GM18951 (cell line): ENCODE measurements at regions not wholly inside any gene's neighbourhood (a gene's known extent, or its start where the extent isn't known, plus 50 kb on each side); places are given as distances from the start of the nearest gene placed in this dataset.

ENCODE experiments used
- POLR2A ChIP-seq: IDR thresholded peaks from 4 replicates; pipeline ENCODE4 v1.6.1; 2011; ENCODE audit warnings: mild to moderate bottlenecking; ENCODE audit not compliant: insufficient read length, insufficient read depth; ENCODE audit errors: extremely low read depth
- in situ Hi-C: fragments of 300-500 bp; cut with MboI; formaldehyde crosslinking; loops from one replicate; pipeline ENCODE4 v1.12.0; 2022; ENCODE audit warnings: low sequenced_read_pairs, mixed read lengths, inconsistent platforms; ENCODE audit not compliant: unreplicated experiment

- in situ Hi-C loops, result loop anchor here (25.0 kb wide), 1 partner anchor 383 kb away; no protein-coding TSS in a partner anchor
- no peak for TF ChIP-seq POLR2A
Measured at GRCh38 chr15:91695799-91696198, 157.7 kb upstream of the SLCO3A1 start.

GRCh38 chr15:91696981-91697380, 156.5 kb upstream of the SLCO3A1 start:
- TF ChIP-seq POLR2A, result no peak
- in situ Hi-C loops, result loop anchor here (25.0 kb wide), 1 partner anchor 385 kb away; no protein-coding TSS in a partner anchor

GRCh38 chr15:91698241-91698640, 155.3 kb upstream of the SLCO3A1 start:
- in situ Hi-C loops, result loop anchor here (25.0 kb wide), 1 partner anchor 386 kb away; no protein-coding TSS in a partner anchor
- no peak for TF ChIP-seq POLR2A

GRCh38 chr15:91699741-91700140, 153.8 kb upstream of the SLCO3A1 start:
- in situ Hi-C loops, result loop anchor here (25.0 kb wide), 1 partner anchor 387 kb away; no protein-coding TSS in a partner anchor
- TF ChIP-seq POLR2A, result no peak

GRCh38 chr15:91703274-91703673, 150.2 kb upstream of the SLCO3A1 start:
- in situ Hi-C loops, result no loop called here
- no peak for TF ChIP-seq POLR2A

GRCh38 chr15:91704343-91704742, 149.2 kb upstream of the SLCO3A1 start:
- in situ Hi-C loops, result no loop called here
- no peak for TF ChIP-seq POLR2A

- TF ChIP-seq POLR2A, result no peak
- in situ Hi-C loops, result no loop called here
Measured at GRCh38 chr15:91706322-91707032, 147.0 kb upstream of the SLCO3A1 start.

GRCh38 chr15:91710080-91710698, 143.3 kb upstream of the SLCO3A1 start:
- no peak for TF ChIP-seq POLR2A
- in situ Hi-C loops, result no loop called here

GRCh38 chr15:91711384-91712033, 142.0 kb upstream of the SLCO3A1 start:
- no peak for TF ChIP-seq POLR2A
- in situ Hi-C loops, result no loop called here

GRCh38 chr15:91712286-91712685, 141.2 kb upstream of the SLCO3A1 start:
- in situ Hi-C loops, result no loop called here
- no peak for TF ChIP-seq POLR2A

- no peak for TF ChIP-seq POLR2A
- in situ Hi-C loops, result no loop called here
Measured at GRCh38 chr15:91716536-91716935, 137.0 kb upstream of the SLCO3A1 start.

GRCh38 chr15:91717811-91718210, 135.7 kb upstream of the SLCO3A1 start:
- in situ Hi-C loops, result no loop called here

GRCh38 chr15:91723959-91724358, 129.5 kb upstream of the SLCO3A1 start:
- in situ Hi-C loops, result no loop called here
- no peak for TF ChIP-seq POLR2A

More at GRCh38 chr15:91717811-91718210, 135.7 kb upstream of the SLCO3A1 start:
- no peak for TF ChIP-seq POLR2A

GRCh38 chr15:91733661-91734060, 119.8 kb upstream of the SLCO3A1 start:
- in situ Hi-C loops, result no loop called here
- TF ChIP-seq POLR2A, result no peak
